ENCODE measurements at regions not wholly inside any gene's neighbourhood (a gene's known extent, or its start where the extent isn't known, plus 50 kb on each side); places are given as distances from the start of the nearest gene placed in this dataset.

DNA sequence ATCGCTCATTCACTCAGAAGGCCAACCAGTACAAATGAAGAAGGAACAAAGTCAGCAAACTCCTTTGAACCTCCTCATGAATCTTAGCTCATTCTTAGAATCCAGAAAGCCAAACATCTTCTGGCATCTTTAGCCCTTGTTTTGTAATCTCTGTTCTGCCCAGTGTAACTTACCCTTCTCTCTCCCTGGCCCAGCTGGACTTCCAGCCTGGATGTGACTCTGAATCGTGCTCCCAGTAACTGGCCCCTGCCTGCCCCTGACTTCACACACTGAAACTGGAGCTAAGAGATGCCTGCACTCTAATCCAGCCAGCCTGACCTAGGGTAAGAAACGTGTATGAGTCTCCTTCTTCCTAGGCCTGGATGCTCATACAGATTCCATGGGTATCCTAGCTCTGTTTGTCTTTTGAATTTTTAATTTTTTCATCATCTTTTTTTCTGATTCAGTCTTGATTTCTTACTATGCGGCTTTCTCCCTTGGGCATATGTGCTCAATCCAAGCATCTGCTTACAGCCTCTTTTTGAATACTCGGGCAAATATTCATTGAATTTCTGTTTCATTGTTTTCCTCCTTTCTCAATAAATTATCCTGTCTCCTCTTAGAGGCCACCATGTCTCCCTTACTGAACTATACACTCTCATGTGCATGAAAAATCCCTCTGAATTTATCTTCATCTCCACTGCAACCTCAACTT lies 845.6 kb upstream of the AUTS2 start:
- TF ChIP-seq, protein P1, sequence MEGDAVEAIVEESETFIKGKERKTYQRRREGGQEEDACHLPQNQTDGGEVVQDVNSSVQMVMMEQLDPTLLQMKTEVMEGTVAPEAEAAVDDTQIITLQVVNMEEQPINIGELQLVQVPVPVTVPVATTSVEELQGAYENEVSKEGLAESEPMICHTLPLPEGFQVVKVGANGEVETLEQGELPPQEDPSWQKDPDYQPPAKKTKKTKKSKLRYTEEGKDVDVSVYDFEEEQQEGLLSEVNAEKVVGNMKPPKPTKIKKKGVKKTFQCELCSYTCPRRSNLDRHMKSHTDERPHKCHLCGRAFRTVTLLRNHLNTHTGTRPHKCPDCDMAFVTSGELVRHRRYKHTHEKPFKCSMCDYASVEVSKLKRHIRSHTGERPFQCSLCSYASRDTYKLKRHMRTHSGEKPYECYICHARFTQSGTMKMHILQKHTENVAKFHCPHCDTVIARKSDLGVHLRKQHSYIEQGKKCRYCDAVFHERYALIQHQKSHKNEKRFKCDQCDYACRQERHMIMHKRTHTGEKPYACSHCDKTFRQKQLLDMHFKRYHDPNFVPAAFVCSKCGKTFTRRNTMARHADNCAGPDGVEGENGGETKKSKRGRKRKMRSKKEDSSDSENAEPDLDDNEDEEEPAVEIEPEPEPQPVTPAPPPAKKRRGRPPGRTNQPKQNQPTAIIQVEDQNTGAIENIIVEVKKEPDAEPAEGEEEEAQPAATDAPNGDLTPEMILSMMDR (conservative IDR thresholded peaks at IDR 0.05 in 1 of 2, IDR thresholded peaks at IDR 0.05 in 1 of 2; ENCODE audit: low read depth in 1 of 2, low read length in 2 of 2), result no peak
- TF ChIP-seq EZH2 (IDR thresholded peaks at IDR 0.05; ENCODE audit: low read length, missing control alignments), result no peak

All from fibroblast of lung (primary cell).